ENCODE measurements at regions not wholly inside any gene's neighbourhood (a gene's known extent, or its start where the extent isn't known, plus 50 kb on each side); places are given as distances from the start of the nearest gene placed in this dataset.
"Not testable (repeated sequence)": the region's sequence is repeated elsewhere in the genome, so short reads cannot be mapped to it uniquely, and the experiment has no call there.

DNA sequence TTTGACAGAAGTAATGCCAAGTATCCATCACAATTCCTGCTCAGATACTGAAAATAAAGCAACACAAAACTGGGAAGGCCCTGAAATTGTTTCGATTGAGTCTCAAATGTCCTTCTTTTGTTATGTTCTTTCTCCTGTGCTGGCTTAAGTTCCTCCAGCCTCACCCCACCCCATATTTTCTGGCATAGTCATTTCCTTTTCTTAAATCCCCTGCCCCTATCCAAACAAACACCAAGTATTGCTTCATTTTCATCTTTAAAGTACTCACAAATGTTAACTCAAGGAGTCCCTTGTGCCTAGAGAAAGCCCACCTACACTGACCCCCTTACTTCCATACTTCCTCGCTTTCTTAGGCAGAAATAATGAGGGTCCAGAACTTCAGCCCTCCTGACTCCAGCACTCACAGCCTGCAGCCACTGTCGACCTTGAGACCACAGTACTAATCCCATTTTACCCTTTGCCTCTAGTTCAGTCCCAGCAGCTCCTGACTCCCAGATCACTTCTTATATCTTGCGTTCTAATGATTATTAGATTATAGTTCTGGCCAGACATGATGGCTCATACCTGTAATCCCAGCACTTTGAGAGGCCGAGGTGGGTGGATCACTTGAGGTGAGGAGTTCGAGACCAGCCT is 73.2 kb upstream of the ST8SIA6 start:
- peak; percentile 65 for FAIRE-seq
- Histone ChIP-seq H3K9me3 (ENCODE audit: control insufficient read depth, low read depth, low read length) (peaks cover 1% of the 10 kb centered on the region), H3K4me2 (ENCODE audit: control insufficient read depth, extremely low read depth, insufficient read depth, low read depth, low read length) (peak overlapping the region; percentile 59), H3K27me3 (ENCODE audit: control insufficient read depth, extremely low read depth, insufficient read depth, low read length) (no peaks in the 10 kb centered on the region), H3K79me2 (ENCODE audit: control insufficient read depth, insufficient read depth, low read length) (no peaks in the 10 kb centered on the region), H2AFZ (ENCODE audit: control insufficient read depth, low read length) (peak overlapping the region; percentile 0), H3K4me3 (ENCODE audit: control insufficient read depth in 2 of 3, extremely low read depth in 1 of 3, insufficient read depth in 2 of 3, low read depth in 1 of 3, low read length in 3 of 3) (peak overlapping the region in 1 of 3 experiments; percentile 19), H3K9ac (ENCODE audit: control insufficient read depth, extremely low read depth, insufficient read depth, low read length) (no peak overlapping the region), H3K36me3 (ENCODE audit: control insufficient read depth in 2 of 2, extremely low read depth in 1 of 2, insufficient read depth in 2 of 2, low read length in 2 of 2) (no peaks in the 10 kb centered on the region), H3K27ac (ENCODE audit: control insufficient read depth, insufficient read depth, low read length) (peak overlapping the region; percentile 42), H3K4me1 (ENCODE audit: control insufficient read depth, extremely low read depth, insufficient read depth, low read length) (peaks cover 14% of the 10 kb centered on the region), H3K9me1 (ENCODE audit: control insufficient read depth, extremely low read depth, insufficient read depth, low read length) (no peaks in the 10 kb centered on the region), H4K20me1 (ENCODE audit: control insufficient read depth, extremely low read depth, insufficient read depth, low read length) (no peaks in the 10 kb centered on the region)
- dilution Hi-C loops (cut with MboI; ENCODE audit: extremely low pct_ligation_motif_present, low sequenced_read_pairs), result no loop called here
- TF ChIP-seq, protein P1, sequence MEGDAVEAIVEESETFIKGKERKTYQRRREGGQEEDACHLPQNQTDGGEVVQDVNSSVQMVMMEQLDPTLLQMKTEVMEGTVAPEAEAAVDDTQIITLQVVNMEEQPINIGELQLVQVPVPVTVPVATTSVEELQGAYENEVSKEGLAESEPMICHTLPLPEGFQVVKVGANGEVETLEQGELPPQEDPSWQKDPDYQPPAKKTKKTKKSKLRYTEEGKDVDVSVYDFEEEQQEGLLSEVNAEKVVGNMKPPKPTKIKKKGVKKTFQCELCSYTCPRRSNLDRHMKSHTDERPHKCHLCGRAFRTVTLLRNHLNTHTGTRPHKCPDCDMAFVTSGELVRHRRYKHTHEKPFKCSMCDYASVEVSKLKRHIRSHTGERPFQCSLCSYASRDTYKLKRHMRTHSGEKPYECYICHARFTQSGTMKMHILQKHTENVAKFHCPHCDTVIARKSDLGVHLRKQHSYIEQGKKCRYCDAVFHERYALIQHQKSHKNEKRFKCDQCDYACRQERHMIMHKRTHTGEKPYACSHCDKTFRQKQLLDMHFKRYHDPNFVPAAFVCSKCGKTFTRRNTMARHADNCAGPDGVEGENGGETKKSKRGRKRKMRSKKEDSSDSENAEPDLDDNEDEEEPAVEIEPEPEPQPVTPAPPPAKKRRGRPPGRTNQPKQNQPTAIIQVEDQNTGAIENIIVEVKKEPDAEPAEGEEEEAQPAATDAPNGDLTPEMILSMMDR (optimal IDR thresholded peaks at IDR 0.05 in 1 of 3, IDR thresholded peaks at IDR 0.05 in 1 of 3, conservative IDR thresholded peaks at IDR 0.05 in 1 of 3; ENCODE audit: extremely low read depth in 1 of 3, insufficient read depth in 2 of 3, low read length in 3 of 3), result no peak
- TF ChIP-seq EZH2 (IDR thresholded peaks at IDR 0.05; ENCODE audit: low read length), result no peak
- DNase-seq (ENCODE audit: low read depth, low spot score), result no peak

DNA sequence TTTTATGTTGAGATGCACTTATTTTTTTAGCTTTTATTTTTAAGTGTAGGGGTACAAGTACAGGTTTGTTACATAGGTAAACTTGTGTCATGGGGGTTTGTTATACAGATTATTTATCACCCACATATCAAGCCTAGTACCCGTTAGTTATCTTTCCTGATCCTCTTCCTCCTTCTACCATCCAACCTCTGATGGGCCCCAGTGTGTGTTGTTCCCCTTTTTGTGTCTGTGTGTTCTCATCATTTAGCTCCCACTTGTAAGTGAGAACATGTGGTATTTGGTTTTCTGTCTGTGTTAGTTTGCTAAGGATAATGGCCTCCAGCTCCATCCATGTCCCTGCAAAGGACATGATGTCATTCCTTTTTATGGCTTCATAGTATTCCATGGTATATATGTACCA is 72.2 kb upstream of the ST8SIA6 start:
- H3K9me1 ChIP-seq (ENCODE audit: control insufficient read depth, extremely low read depth, insufficient read depth, low read length); H3K27ac ChIP-seq (ENCODE audit: control insufficient read depth, insufficient read depth, low read length); H3K79me2 ChIP-seq (ENCODE audit: control insufficient read depth, insufficient read depth, low read length); H3K9me3 ChIP-seq (ENCODE audit: control insufficient read depth, low read depth, low read length); H3K36me3 ChIP-seq (ENCODE audit: control insufficient read depth in 2 of 2, extremely low read depth in 1 of 2, insufficient read depth in 2 of 2, low read length in 2 of 2); DNase-seq (ENCODE audit: low read depth, low spot score); H3K9ac ChIP-seq (ENCODE audit: control insufficient read depth, extremely low read depth, insufficient read depth, low read length); dilution Hi-C loops (cut with MboI; ENCODE audit: extremely low pct_ligation_motif_present, low sequenced_read_pairs); H3K4me3 ChIP-seq (ENCODE audit: control insufficient read depth in 2 of 3, extremely low read depth in 1 of 3, insufficient read depth in 2 of 3, low read depth in 1 of 3, low read length in 3 of 3); H3K4me2 ChIP-seq (ENCODE audit: control insufficient read depth, extremely low read depth, insufficient read depth, low read depth, low read length); FAIRE-seq; H3K27me3 ChIP-seq (ENCODE audit: control insufficient read depth, extremely low read depth, insufficient read depth, low read length); H2AFZ ChIP-seq (ENCODE audit: control insufficient read depth, low read length); H4K20me1 ChIP-seq (ENCODE audit: control insufficient read depth, extremely low read depth, insufficient read depth, low read length): not testable (repeated sequence)
- peaks cover 14% of the 10 kb centered on the region for H3K4me1 ChIP-seq (ENCODE audit: control insufficient read depth, extremely low read depth, insufficient read depth, low read length)

DNA sequence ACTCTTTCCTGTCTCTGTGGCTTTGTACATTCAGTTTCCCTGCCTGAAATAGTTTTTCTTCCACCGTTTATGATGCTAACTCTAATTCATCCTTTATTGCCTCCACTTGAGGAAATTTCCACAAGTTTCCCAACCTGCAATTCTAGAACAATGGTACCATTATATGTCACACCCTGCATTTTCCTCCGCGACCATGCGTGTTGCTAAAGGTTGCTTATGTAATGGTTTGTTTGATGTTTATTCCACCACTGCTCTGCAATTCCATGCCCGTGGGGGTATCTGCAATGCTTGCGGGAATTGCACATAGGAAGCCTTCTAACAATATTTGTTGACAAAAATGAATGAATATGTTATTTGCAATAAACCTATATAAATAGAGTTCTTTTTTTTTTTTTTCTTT is 69.5 kb upstream of the ST8SIA6 start:
- H3K36me3 ChIP-seq (ENCODE audit: control insufficient read depth in 2 of 2, extremely low read depth in 1 of 2, insufficient read depth in 2 of 2, low read length in 2 of 2), result no peaks in the 10 kb centered on the region
- no peaks in the 10 kb centered on the region for H4K20me1 ChIP-seq (ENCODE audit: control insufficient read depth, extremely low read depth, insufficient read depth, low read length)
- H3K27ac ChIP-seq (ENCODE audit: control insufficient read depth, insufficient read depth, low read length), result no peak overlapping the region
- H3K79me2 ChIP-seq (ENCODE audit: control insufficient read depth, insufficient read depth, low read length), result no peaks in the 10 kb centered on the region
- DNase-seq (ENCODE audit: low read depth, low spot score) (no peak), FAIRE-seq (no peak)
- H3K4me1 ChIP-seq (ENCODE audit: control insufficient read depth, extremely low read depth, insufficient read depth, low read length), result peaks cover 14% of the 10 kb centered on the region
- H3K9me3 ChIP-seq (ENCODE audit: control insufficient read depth, low read depth, low read length), result peaks cover 1% of the 10 kb centered on the region
- no peak overlapping the region for H2AFZ ChIP-seq (ENCODE audit: control insufficient read depth, low read length)
- no peaks in the 10 kb centered on the region for H3K9me1 ChIP-seq (ENCODE audit: control insufficient read depth, extremely low read depth, insufficient read depth, low read length)
- dilution Hi-C loops (cut with MboI; ENCODE audit: extremely low pct_ligation_motif_present, low sequenced_read_pairs), result no loop called here
- no peak overlapping the region for H3K4me2 ChIP-seq (ENCODE audit: control insufficient read depth, extremely low read depth, insufficient read depth, low read depth, low read length)
- no peak overlapping the region for H3K4me3 ChIP-seq (ENCODE audit: control insufficient read depth in 2 of 3, extremely low read depth in 1 of 3, insufficient read depth in 2 of 3, low read depth in 1 of 3, low read length in 3 of 3)
- TF ChIP-seq, protein P1 (optimal IDR thresholded peaks at IDR 0.05 in 1 of 3, IDR thresholded peaks at IDR 0.05 in 1 of 3, conservative IDR thresholded peaks at IDR 0.05 in 1 of 3; ENCODE audit: extremely low read depth in 1 of 3, insufficient read depth in 2 of 3, low read length in 3 of 3), result no peak
- TF ChIP-seq EZH2 (IDR thresholded peaks at IDR 0.05; ENCODE audit: low read length), result no peak
- H3K9ac ChIP-seq (ENCODE audit: control insufficient read depth, extremely low read depth, insufficient read depth, low read length), result no peak overlapping the region
- H3K27me3 ChIP-seq (ENCODE audit: control insufficient read depth, extremely low read depth, insufficient read depth, low read length), result no peaks in the 10 kb centered on the region
